K562 (cell line): ENCODE measurements at regions not wholly inside any gene's neighbourhood (a gene's known extent, or its start where the extent isn't known, plus 50 kb on each side); places are given as distances from the start of the nearest gene placed in this dataset.
A peak's percentile ranks its signal among the peaks of the same experiment; 100 is the strongest.

ENCODE experiments used
- ATAC-seq: fragments of 200-7000 bp; cut with Tn5 transposase; 3 replicates; pipeline ENCODE4 v1.9.1; 2020; ENCODE audit warnings: moderate library complexity
- BruUV-seq: library from RNA; stranded (reverse); fragments of 400-500 nt; replicated peaks from 2 replicates; lab custom pipeline; 2021; lab: Mats Ljungman, UMichigan
- CTCF ChIA-PET: fragments of 300-600 bp; formaldehyde crosslinking; extraction: SDS; loops from one replicate; lab custom pipeline; 2021; ENCODE audit warnings: low intra/inter-chr PET ratio; lab: Yijun Ruan, JAX
- POLR2A ChIA-PET: fragments of 300-600, 350-650 bp; sonication (Branson Sonifier 250); formaldehyde crosslinking; extraction: SDS; loops from one replicate; lab custom pipeline; 2021; ENCODE audit warnings: antibody characterized with exemption, inconsistent platforms; lab: Yijun Ruan, JAX
- DNase-seq, 4 experiments: peaks; one replicate each; pipeline versions ENCODE4 v3.0.0 to v3.0.0-alpha.2; 2011 to 2018; ENCODE audit warnings: low spot score in 3 of 4, mixed read lengths in 3 of 4; ENCODE audit errors: extremely low read depth in 1 of 4
- FAIRE-seq: peaks from 2 replicates; lab custom pipeline; 2011; peaks lifted over from hg19 to GRCh38; lab: Jason Lieb, UNC
- H2AFZ ChIP-seq: 2 replicates; pipeline ENCODE4 v1.6.0; 2011; ENCODE audit warnings: low read depth, low read length, control low read depth, inconsistent platforms
- H3K27ac ChIP-seq: fragments of 200-600 bp; 3 replicates; pipeline ENCODE4 v1.8.0; 2011; ENCODE audit warnings: low read depth, mild to moderate bottlenecking, control low read depth, inconsistent platforms, low read length, moderate library complexity, mixed read lengths; ENCODE audit errors: extremely low read depth
- H3K27me3 ChIP-seq, 2 experiments: fragments of 300-600 bp in 1 of 2; 2 replicates in 1 of 2; 3 replicates in 1 of 2; pipeline versions ENCODE4 v1.6.0 to v1.8.0; 2011; ENCODE audit warnings: inconsistent platforms in 2 of 2, low read length in 2 of 2, mild to moderate bottlenecking in 1 of 2, mixed read lengths in 1 of 2, moderate library complexity in 1 of 2; ENCODE audit not compliant: control insufficient read depth in 2 of 2, insufficient read depth in 2 of 2
- H3K36me3 ChIP-seq: fragments of 300-600 bp; 3 replicates; pipeline ENCODE4 v1.8.0; 2011; ENCODE audit warnings: mild to moderate bottlenecking, low read length, inconsistent platforms; ENCODE audit not compliant: control insufficient read depth, insufficient read depth
- H3K4me1 ChIP-seq, 2 experiments: fragments of 200-600 bp in 1 of 2; replicated peaks in 1 of 2; 2 replicates in 1 of 2; 3 replicates in 1 of 2; pipeline versions ENCODE4 v1.5.1 to v1.8.0; 2011; ENCODE audit warnings: inconsistent platforms in 2 of 2, low read length in 2 of 2, mild to moderate bottlenecking in 1 of 2, mixed read lengths in 1 of 2, moderate library complexity in 1 of 2; ENCODE audit not compliant: control insufficient read depth in 2 of 2, insufficient read depth in 2 of 2
- H3K4me2 ChIP-seq: 2 replicates; pipeline ENCODE4 v1.6.1; 2011; ENCODE audit warnings: low read length, control low read depth, inconsistent platforms, mixed read lengths; ENCODE audit not compliant: insufficient read depth
- H3K4me3 ChIP-seq: fragments of 200-600 bp; sonication (generic), shearing (Covaris generic); 2 replicates; pipeline ENCODE4 v1.5.1; 2016; ENCODE audit warnings: control low read depth, inconsistent platforms
- H3K79me2 ChIP-seq: fragments of 200-600 bp; 3 replicates; pipeline ENCODE4 v1.8.0; 2011; ENCODE audit warnings: low read length, inconsistent platforms; ENCODE audit not compliant: control insufficient read depth, insufficient read depth
- H3K9ac ChIP-seq, 2 experiments: 2 replicates each; pipeline versions ENCODE4 v1.6.0 to v1.6.1; 2011; ENCODE audit warnings: low read depth in 2 of 2, low read length in 2 of 2, control low read depth in 1 of 2, inconsistent platforms in 1 of 2, mild to moderate bottlenecking in 1 of 2, mixed read lengths in 1 of 2; ENCODE audit not compliant: insufficient read depth in 1 of 2
- H3K9me1 ChIP-seq: one replicate; pipeline ENCODE4 v1.6.0; 2011; ENCODE audit warnings: inconsistent platforms, mild to moderate bottlenecking, low read length, moderate library complexity; ENCODE audit not compliant: control insufficient read depth, insufficient read depth
- H3K9me3 ChIP-seq: replicated peaks from 2 replicates; pipeline ENCODE4 v1.5.1; 2011; ENCODE audit warnings: low read depth, low read length, inconsistent platforms; ENCODE audit not compliant: control insufficient read depth, insufficient read depth
- H4K20me1 ChIP-seq: replicated peaks from 2 replicates; pipeline ENCODE4 v1.6.1; 2011; ENCODE audit warnings: low read length, inconsistent platforms, mixed read lengths; ENCODE audit not compliant: control insufficient read depth, insufficient read depth
- CEBPB ChIP-seq: fragments of 450-650 bp; IDR thresholded peaks from 2 replicates; pipeline ENCODE4 v1.6.1; 2016; ENCODE audit warnings: missing genetic modification characterization, missing compliant biosample characterization
- NR1H2 ChIP-seq: sonication (generic); formaldehyde crosslinking; IDR thresholded peaks from 2 replicates; pipeline ENCODE4 v1.4.0; 2020; ENCODE audit warnings: mild to moderate bottlenecking, missing genetic modification reagents
- ZFPM2 ChIP-seq: fragments of 250-450 bp; sonication (Bioruptor Pico); IDR thresholded peaks from 2 replicates; pipeline ENCODE4 v1.5.1; 2022; ENCODE audit warnings: mild to moderate bottlenecking
- ZNF280B ChIP-seq: fragments of 250-450 bp; sonication (Bioruptor Pico); IDR thresholded peaks from 2 replicates; pipeline ENCODE4 v1.5.1; 2021; ENCODE audit warnings: mild to moderate bottlenecking
- WGBS: fragments of 100-300 bp; shearing (Covaris generic); methylation state at CpG from one replicate; pipeline ENCODE4 v1.1.6; 2016; ENCODE audit warnings: low coverage, mixed read lengths; ENCODE audit not compliant: insufficient coverage; ENCODE audit errors: missing lambda C conversion rate; 5-methylcytosine and 5-hydroxymethylcytosine counted together
- in situ Hi-C: fragments of 300-500 bp; cut with MboI; formaldehyde crosslinking; loops from 4 replicates; pipeline ENCODE4 v1.15.0; 2018; ENCODE audit warnings: inconsistent platforms, mixed read lengths
- intact Hi-C: fragments of 100-400 bp; cut with micrococcal nuclease; formaldehyde crosslinking; loops from 2 replicates; pipeline ENCODE4 v1.14.2; 2022

DNA sequence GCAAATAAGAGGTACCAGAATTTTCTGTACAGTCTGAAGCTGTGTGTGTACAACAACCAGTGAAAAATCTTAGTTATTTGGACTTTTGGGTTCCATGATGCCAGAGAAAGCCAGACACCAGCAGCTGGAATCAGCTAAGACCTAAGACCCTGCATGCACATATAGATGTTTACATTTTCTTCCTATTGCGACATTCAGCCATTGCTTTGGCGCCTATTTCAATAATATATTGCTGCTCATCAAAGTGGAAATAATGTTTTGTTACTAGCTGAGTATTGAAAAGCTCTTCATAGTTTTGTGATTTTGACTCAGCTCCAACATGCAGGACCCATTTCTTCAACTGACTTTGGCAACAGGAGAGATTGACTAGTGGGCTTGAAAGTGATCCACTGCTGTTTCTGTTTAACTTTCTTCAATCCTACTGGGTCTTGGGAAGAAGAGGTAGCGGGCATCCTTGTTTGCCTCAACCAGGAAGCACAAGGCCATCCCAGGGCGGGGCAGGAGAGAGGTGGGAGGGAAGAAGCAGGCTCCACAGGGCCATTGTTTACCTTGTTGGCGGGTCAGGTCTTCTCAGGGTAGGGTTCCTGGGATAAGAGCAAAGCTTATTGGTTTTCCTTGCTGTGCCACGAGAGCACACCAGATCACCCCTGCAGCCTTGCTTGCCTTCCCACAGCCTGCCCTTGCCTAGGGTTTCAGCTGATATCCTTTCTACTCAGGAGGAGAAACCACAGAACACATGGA, 101.3 kb upstream of the ESR1 start:
- BruUV-seq, result no TSS peak
- POLR2A ChIA-PET, result no interaction called here
- TF ChIP-seq CEBPB (tag) (peak; percentile 44; the same call in 1 of the 2 replicates), NR1H2 (CRISPR knock-in tag) (no peak), ZFPM2 (CRISPR knock-in tag) (no peak), ZNF280B (CRISPR knock-in tag) (no peak)
- WGBS, result 2% methylated on average over 6 of the region's 6 CpGs
- in situ Hi-C loops, result no loop called here
- intact Hi-C loops, result no loop called here
- CTCF ChIA-PET, result no interaction called here
- H3K79me2 ChIP-seq, result no peaks in the 10 kb centered on the region
- no peak overlapping the region for H3K9ac ChIP-seq
- H3K36me3 ChIP-seq, result no peaks in the 10 kb centered on the region
- no peak overlapping the region for H3K4me3 ChIP-seq
- DNase-seq, result no peak
- no peak overlapping the region for H2AFZ ChIP-seq
- no peaks in the 10 kb centered on the region for H3K4me1 ChIP-seq
- H4K20me1 ChIP-seq, result no peaks in the 10 kb centered on the region
- no peak for FAIRE-seq
- no peak overlapping the region for H3K4me2 ChIP-seq
- ATAC-seq, result no peak
- H3K9me1 ChIP-seq, result no peaks in the 10 kb centered on the region
- no peaks in the 10 kb centered on the region for H3K9me3 ChIP-seq
- H3K27me3 ChIP-seq, result no peaks in the 10 kb centered on the region
- H3K27ac ChIP-seq, result no peak overlapping the region
